ENCODE measurements at regions not wholly inside any gene's neighbourhood (a gene's known extent, or its start where the extent isn't known, plus 50 kb on each side); places are given as distances from the start of the nearest gene placed in this dataset.

DNA sequence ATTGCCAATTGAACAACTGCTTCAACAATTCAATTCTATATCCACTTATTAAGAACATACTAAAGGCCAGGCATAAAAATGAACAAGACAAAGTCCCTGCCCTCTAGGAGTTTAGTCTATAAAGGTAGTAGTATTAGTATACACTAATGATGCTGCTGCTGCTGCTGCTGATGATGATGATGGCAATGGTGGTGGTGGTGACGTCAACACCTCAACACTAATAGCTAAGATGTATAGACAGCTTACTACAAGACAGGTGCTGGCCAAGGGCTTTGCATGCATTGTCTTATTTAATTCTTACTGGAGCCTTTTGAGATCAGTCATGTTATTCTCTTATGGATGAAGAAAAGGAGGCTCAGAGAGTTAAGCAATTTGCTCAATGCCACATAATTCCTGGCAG, 164.4 kb upstream of the ASIC2 start:
- WGBS (ENCODE audit: insufficient coverage, insufficient replicate concordance, low lambda C conversion rate, missing lambda C conversion rate) = 56% methylated on average over 1 of the region's 1 CpG
- Histone ChIP-seq H3K79me2 (ENCODE audit: control insufficient read depth, insufficient read depth, low read length) (no peaks in the 10 kb centered on the region), H3K27me3 (replicated peaks in 1 of 2; ENCODE audit: control insufficient read depth in 2 of 2, insufficient read depth in 2 of 2, low read length in 1 of 2) (no peaks in the 10 kb centered on the region), H3K36me3 (ENCODE audit: control insufficient read depth in 2 of 2, insufficient read depth in 2 of 2, low read length in 1 of 2) (no peaks in the 10 kb centered on the region), H3K4me1 (ENCODE audit: control insufficient read depth, insufficient read depth, low read length) (peaks cover 3% of the 10 kb centered on the region; the same call in 1 of the 2 replicates), H4K20me1 (ENCODE audit: control insufficient read depth, insufficient read depth) (no peaks in the 10 kb centered on the region), H2AFZ (ENCODE audit: control insufficient read depth, low read depth, low read length) (no peak overlapping the region), H3K27ac (ENCODE audit: control insufficient read depth, insufficient read depth) (no peak overlapping the region), H3K4me2 (ENCODE audit: control insufficient read depth, insufficient read depth) (no peak overlapping the region), H3K9me3 (replicated peaks; ENCODE audit: control insufficient read depth, insufficient read depth, low read length) (no peaks in the 10 kb centered on the region), H3K4me3 (no peak overlapping the region), H3K9ac (ENCODE audit: control insufficient read depth, insufficient read depth, low read length) (no peak overlapping the region)
- in situ Hi-C loops (cut with MboI) = no loop called here
- no peak for DNase-seq (ENCODE audit: low read depth, low spot score)
- intact Hi-C loops (cut with micrococcal nuclease; ENCODE audit: unreplicated experiment) = loop anchor here (5.0 kb wide), 1 partner anchor 210 kb away; no protein-coding TSS in a partner anchor
- BruUV-seq (replicated peaks) = no TSS peak
- ChIA-PET CTCF (no interaction called here), POLR2A (no interaction called here), RAD21 (ENCODE audit: unreplicated experiment) (interaction anchor here (1.0 to 1.6 kb wide), 2 partner anchors 63 to 218 kb away, joined by 3 to 8 read pairs; no protein-coding TSS in a partner anchor), SMC1A (ENCODE audit: uncharacterized antibody, unreplicated experiment) (interaction anchor here (0.8 to 3.4 kb wide), 4 partner anchors 9 to 63 kb away, joined by 3 to 26 read pairs (median 3); no protein-coding TSS in a partner anchor)
- no peak for FAIRE-seq
- ATAC-seq = no peak
- TF ChIP-seq SMAD1 (IDR thresholded peaks at IDR 0.05; ENCODE audit: low read depth, partially characterized antibody) (no peak), PAX8 (IDR thresholded peaks at IDR 0.05) (no peak), RUNX3 (IDR thresholded peaks at IDR 0.05; ENCODE audit: low read length) (no peak), CHD1 (IDR thresholded peaks at IDR 0.05; ENCODE audit: low read depth, low read length) (no peak), NFYB (IDR thresholded peaks at IDR 0.05; ENCODE audit: insufficient read depth, low read depth, low read length) (no peak), RFX5 (IDR thresholded peaks at IDR 0.05; ENCODE audit: low read depth, low read length) (no peak), DPF2 (IDR thresholded peaks at IDR 0.05) (no peak), FOXM1 (IDR thresholded peaks at IDR 0.05; ENCODE audit: low read depth, low read length) (no peak), CREB1 (IDR thresholded peaks at IDR 0.05; ENCODE audit: low read depth) (no peak), GATAD2B (conservative IDR thresholded peaks at IDR 0.05; ENCODE audit: low read depth) (no peak), BHLHE40 (IDR thresholded peaks at IDR 0.05; ENCODE audit: borderline replicate concordance in 1 of 2, low read depth in 2 of 2, low read length in 1 of 2) (no peak), RB1 (IDR thresholded peaks at IDR 0.05; ENCODE audit: borderline replicate concordance) (no peak), MXI1 (IDR thresholded peaks at IDR 0.05; ENCODE audit: low read depth, low read length) (no peak), ZNF217 (IDR thresholded peaks at IDR 0.05) (no peak), MEF2A (IDR thresholded peaks at IDR 0.05; ENCODE audit: insufficient read depth, low read depth, low read length) (no peak)
- TF ChIP-seq, protein P1, sequence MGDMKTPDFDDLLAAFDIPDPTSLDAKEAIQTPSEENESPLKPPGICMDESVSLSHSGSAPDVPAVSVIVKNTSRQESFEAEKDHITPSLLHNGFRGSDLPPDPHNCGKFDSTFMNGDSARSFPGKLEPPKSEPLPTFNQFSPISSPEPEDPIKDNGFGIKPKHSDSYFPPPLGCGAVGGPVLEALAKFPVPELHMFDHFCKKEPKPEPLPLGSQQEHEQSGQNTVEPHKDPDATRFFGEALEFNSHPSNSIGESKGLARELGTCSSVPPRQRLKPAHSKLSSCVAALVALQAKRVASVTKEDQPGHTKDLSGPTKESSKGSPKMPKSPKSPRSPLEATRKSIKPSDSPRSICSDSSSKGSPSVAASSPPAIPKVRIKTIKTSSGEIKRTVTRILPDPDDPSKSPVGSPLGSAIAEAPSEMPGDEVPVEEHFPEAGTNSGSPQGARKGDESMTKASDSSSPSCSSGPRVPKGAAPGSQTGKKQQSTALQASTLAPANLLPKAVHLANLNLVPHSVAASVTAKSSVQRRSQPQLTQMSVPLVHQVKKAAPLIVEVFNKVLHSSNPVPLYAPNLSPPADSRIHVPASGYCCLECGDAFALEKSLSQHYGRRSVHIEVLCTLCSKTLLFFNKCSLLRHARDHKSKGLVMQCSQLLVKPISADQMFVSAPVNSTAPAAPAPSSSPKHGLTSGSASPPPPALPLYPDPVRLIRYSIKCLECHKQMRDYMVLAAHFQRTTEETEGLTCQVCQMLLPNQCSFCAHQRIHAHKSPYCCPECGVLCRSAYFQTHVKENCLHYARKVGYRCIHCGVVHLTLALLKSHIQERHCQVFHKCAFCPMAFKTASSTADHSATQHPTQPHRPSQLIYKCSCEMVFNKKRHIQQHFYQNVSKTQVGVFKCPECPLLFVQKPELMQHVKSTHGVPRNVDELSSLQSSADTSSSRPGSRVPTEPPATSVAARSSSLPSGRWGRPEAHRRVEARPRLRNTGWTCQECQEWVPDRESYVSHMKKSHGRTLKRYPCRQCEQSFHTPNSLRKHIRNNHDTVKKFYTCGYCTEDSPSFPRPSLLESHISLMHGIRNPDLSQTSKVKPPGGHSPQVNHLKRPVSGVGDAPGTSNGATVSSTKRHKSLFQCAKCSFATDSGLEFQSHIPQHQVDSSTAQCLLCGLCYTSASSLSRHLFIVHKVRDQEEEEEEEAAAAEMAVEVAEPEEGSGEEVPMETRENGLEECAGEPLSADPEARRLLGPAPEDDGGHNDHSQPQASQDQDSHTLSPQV (IDR thresholded peaks at IDR 0.05) = no peak
- TF ChIP-seq, protein P2, sequence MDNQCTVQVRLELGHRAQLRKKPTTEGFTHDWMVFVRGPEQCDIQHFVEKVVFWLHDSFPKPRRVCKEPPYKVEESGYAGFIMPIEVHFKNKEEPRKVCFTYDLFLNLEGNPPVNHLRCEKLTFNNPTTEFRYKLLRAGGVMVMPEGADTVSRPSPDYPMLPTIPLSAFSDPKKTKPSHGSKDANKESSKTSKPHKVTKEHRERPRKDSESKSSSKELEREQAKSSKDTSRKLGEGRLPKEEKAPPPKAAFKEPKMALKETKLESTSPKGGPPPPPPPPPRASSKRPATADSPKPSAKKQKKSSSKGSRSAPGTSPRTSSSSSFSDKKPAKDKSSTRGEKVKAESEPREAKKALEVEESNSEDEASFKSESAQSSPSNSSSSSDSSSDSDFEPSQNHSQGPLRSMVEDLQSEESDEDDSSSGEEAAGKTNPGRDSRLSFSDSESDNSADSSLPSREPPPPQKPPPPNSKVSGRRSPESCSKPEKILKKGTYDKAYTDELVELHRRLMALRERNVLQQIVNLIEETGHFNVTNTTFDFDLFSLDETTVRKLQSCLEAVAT (IDR thresholded peaks at IDR 0.05) = no peak
- TF ChIP-seq, protein P3, sequence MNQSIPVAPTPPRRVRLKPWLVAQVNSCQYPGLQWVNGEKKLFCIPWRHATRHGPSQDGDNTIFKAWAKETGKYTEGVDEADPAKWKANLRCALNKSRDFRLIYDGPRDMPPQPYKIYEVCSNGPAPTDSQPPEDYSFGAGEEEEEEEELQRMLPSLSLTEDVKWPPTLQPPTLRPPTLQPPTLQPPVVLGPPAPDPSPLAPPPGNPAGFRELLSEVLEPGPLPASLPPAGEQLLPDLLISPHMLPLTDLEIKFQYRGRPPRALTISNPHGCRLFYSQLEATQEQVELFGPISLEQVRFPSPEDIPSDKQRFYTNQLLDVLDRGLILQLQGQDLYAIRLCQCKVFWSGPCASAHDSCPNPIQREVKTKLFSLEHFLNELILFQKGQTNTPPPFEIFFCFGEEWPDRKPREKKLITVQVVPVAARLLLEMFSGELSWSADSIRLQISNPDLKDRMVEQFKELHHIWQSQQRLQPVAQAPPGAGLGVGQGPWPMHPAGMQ (IDR thresholded peaks at IDR 0.05; ENCODE audit: borderline replicate concordance) = no peak

Measured in GM12878 (cell line).